HG02840 (cell line): ENCODE measurements at regions not wholly inside any gene's neighbourhood (a gene's known extent, or its start where the extent isn't known, plus 50 kb on each side); places are given as distances from the start of the nearest gene placed in this dataset.
"Not testable (repeated sequence)": the region's sequence is repeated elsewhere in the genome, so short reads cannot be mapped to it uniquely, and the experiment has no call there.

Experiments
- ATAC-seq: cut with Tn5 transposase; IDR thresholded peaks from one replicate; pipeline ENCODE4 v1.9.1; 2021; ENCODE audit warnings: mild to moderate bottlenecking, moderate library complexity, moderate number of reproducible peaks; ENCODE audit not compliant: unreplicated experiment, low FRiP score

- ATAC-seq = not testable (repeated sequence)
Measured at GRCh38 chr11:67806728-67807235, 132.4 kb upstream of the ALDH3B2 start.

GRCh38 chr11:67806183-67806582, 131.8 kb upstream of the ALDH3B2 start:
- ATAC-seq = not testable (repeated sequence)

- peak; percentile 75 for ATAC-seq
Measured at GRCh38 chr11:67805253-67806126, 131.1 kb upstream of the ALDH3B2 start.

GRCh38 chr11:67804435-67805252, 130.2 kb upstream of the ALDH3B2 start:
- ATAC-seq = peak; percentile 19

GRCh38 chr11:67803519-67803918, 129.1 kb upstream of the ALDH3B2 start:
- ATAC-seq = not testable (repeated sequence)

- ATAC-seq = not testable (repeated sequence)
Measured at GRCh38 chr11:67803055-67803454, 128.6 kb upstream of the ALDH3B2 start.

- ATAC-seq = not testable (repeated sequence)
Measured at GRCh38 chr11:67802623-67803022, 128.2 kb upstream of the ALDH3B2 start.

- ATAC-seq = not testable (repeated sequence)
Measured at GRCh38 chr11:67801397-67801796, 127.0 kb upstream of the ALDH3B2 start.

- not testable (repeated sequence) for ATAC-seq
Measured at GRCh38 chr11:67800591-67800990, 126.2 kb upstream of the ALDH3B2 start.

GRCh38 chr11:67799808-67800207, 125.4 kb upstream of the ALDH3B2 start:
- ATAC-seq = not testable (repeated sequence)

- ATAC-seq = not testable (repeated sequence)
Measured at GRCh38 chr11:67797726-67798521, 123.5 kb upstream of the ALDH3B2 start.

GRCh38 chr11:67795746-67796145, 121.3 kb upstream of the ALDH3B2 start:
- ATAC-seq = no peak

GRCh38 chr11:67793750-67794149, 119.3 kb upstream of the ALDH3B2 start:
- ATAC-seq = not testable (repeated sequence)

- ATAC-seq = not testable (repeated sequence)
Measured at GRCh38 chr11:67792273-67792990, 118.0 kb upstream of the ALDH3B2 start.

GRCh38 chr11:67791598-67792170, 117.3 kb upstream of the ALDH3B2 start:
- not testable (repeated sequence) for ATAC-seq

GRCh38 chr11:67788341-67788695, 113.9 kb upstream of the ALDH3B2 start:
- not testable (repeated sequence) for ATAC-seq

GRCh38 chr11:67787681-67788340, 113.4 kb upstream of the ALDH3B2 start:
- ATAC-seq = not testable (repeated sequence)

GRCh38 chr11:67781967-67782366, 107.5 kb upstream of the ALDH3B2 start:
- ATAC-seq = not testable (repeated sequence)

GRCh38 chr11:67781506-67781905, 107.1 kb upstream of the ALDH3B2 start:
- ATAC-seq = not testable (repeated sequence)
